H1 (cell line): ENCODE measurements at regions not wholly inside any gene's neighbourhood (a gene's known extent, or its start where the extent isn't known, plus 50 kb on each side); places are given as distances from the start of the nearest gene placed in this dataset.

ENCODE experiments used
- CTCF ChIA-PET: fragments of 300-600 bp; sonication (Branson Sonifier 250); formaldehyde crosslinking; loops from one replicate; lab custom pipeline; 2021; ENCODE audit not compliant: partially characterized antibody; lab: Charles Lee
- POLR2A ChIA-PET: fragments of 300-600 bp; sonication (Branson Sonifier 250); formaldehyde crosslinking; loops from one replicate; lab custom pipeline; 2021; ENCODE audit warnings: inconsistent platforms; ENCODE audit not compliant: partially characterized antibody; lab: Charles Lee
- DNase-seq, 2 experiments: peaks; one replicate each; pipeline versions ENCODE4 v3.0.0 to v3.0.0-alpha.2; 2010 to 2022; ENCODE audit warnings: low spot score in 2 of 2, low read depth in 1 of 2, mixed read lengths in 1 of 2
- FAIRE-seq: peaks from 2 replicates; lab custom pipeline; 2011; peaks lifted over from hg19 to GRCh38; lab: Jason Lieb, UNC
- H2AFZ ChIP-seq: 2 replicates; pipeline ENCODE4 v1.8.1; 2012; ENCODE audit warnings: low read length, inconsistent platforms
- H2AK5ac ChIP-seq: 2 replicates; pipeline ENCODE4 v1.6.1; 2013; ENCODE audit warnings: low read depth, low read length
- H2BK120ac ChIP-seq: replicated peaks from 2 replicates; pipeline ENCODE3; 2013; ENCODE audit warnings: low read depth, low read length, inconsistent platforms
- H2BK12ac ChIP-seq: 2 replicates; pipeline ENCODE4 v1.6.1; 2013; ENCODE audit warnings: low read depth, low read length
- H2BK15ac ChIP-seq: 2 replicates; pipeline ENCODE4 v1.6.1; 2013; ENCODE audit warnings: low read length
- H2BK20ac ChIP-seq: 2 replicates; pipeline ENCODE4 v1.6.1; 2013; ENCODE audit warnings: low read length
- H2BK5ac ChIP-seq: 2 replicates; pipeline ENCODE4 v1.6.1; 2013; ENCODE audit warnings: low read depth, low read length
- H3K14ac ChIP-seq: 2 replicates; pipeline ENCODE4 v1.6.1; 2013; ENCODE audit warnings: inconsistent platforms; ENCODE audit not compliant: insufficient read length
- H3K18ac ChIP-seq: 2 replicates; pipeline ENCODE4 v1.6.1; 2013; ENCODE audit warnings: low read length; ENCODE audit errors: extremely low read depth
- H3K23ac ChIP-seq: 2 replicates; pipeline ENCODE4 v1.6.1; 2013; ENCODE audit warnings: inconsistent platforms; ENCODE audit not compliant: insufficient read length
- H3K23me2 ChIP-seq: 2 replicates; pipeline ENCODE4 v1.6.1; 2013; ENCODE audit warnings: low read depth, low read length
- H3K27ac ChIP-seq: 2 replicates; pipeline ENCODE4 v1.6.1; 2011; ENCODE audit warnings: low read depth, low read length, inconsistent platforms
- H3K27me3 ChIP-seq, 4 experiments: replicated peaks in 1 of 4; 1 replicate in 1 of 4; 2 replicates in 3 of 4; pipeline versions ENCODE4 v1.6.1 to v1.8.1; 2011 to 2013; ENCODE audit warnings: low read length in 3 of 4, mild to moderate bottlenecking in 3 of 4, inconsistent platforms in 2 of 4, mixed read lengths in 2 of 4, moderate library complexity in 1 of 4; ENCODE audit not compliant: control insufficient read depth in 3 of 4, insufficient read depth in 3 of 4; ENCODE audit errors: extremely low read depth in 1 of 4
- H3K36me3 ChIP-seq, 4 experiments: 2 replicates each; pipeline versions ENCODE4 v1.6.1 to v1.8.1; 2011 to 2013; ENCODE audit warnings: mild to moderate bottlenecking in 4 of 4, low read length in 3 of 4, moderate library complexity in 2 of 4, control low read depth in 1 of 4, inconsistent platforms in 1 of 4; ENCODE audit not compliant: insufficient read depth in 4 of 4, control insufficient read depth in 2 of 4
- H3K4ac ChIP-seq: replicated peaks from 2 replicates; pipeline ENCODE3; 2013; ENCODE audit warnings: low read length, low read depth, mixed read lengths, inconsistent platforms; ENCODE audit not compliant: insufficient read length
- H3K4me1 ChIP-seq, 4 experiments: replicated peaks in 1 of 4; 1 replicate in 1 of 4; 2 replicates in 3 of 4; pipeline versions ENCODE4 v1.6.1 to v1.8.1; 2011 to 2013; ENCODE audit warnings: low read length in 3 of 4, inconsistent platforms in 2 of 4, mixed read lengths in 1 of 4; ENCODE audit not compliant: insufficient read depth in 4 of 4, control insufficient read depth in 3 of 4
- H3K4me2 ChIP-seq, 2 experiments: 2 replicates each; pipeline versions ENCODE4 v1.6.1 to v1.8.1; 2011 to 2013; ENCODE audit warnings: low read depth in 2 of 2, low read length in 2 of 2, control low read depth in 1 of 2, inconsistent platforms in 1 of 2, mild to moderate bottlenecking in 1 of 2; ENCODE audit not compliant: insufficient read depth in 1 of 2
- H3K4me3 ChIP-seq, 4 experiments: fragments of 200-600, 300-600 bp in 1 of 4; sonication (generic), shearing (Covaris generic), sonication (Bioruptor Twin) in 1 of 4; 2 replicates each; pipeline versions ENCODE4 v1.5.1 to v1.8.1; 2011 to 2016; ENCODE audit warnings: low read length in 4 of 4, low read depth in 3 of 4, control low read depth in 2 of 4, inconsistent platforms in 2 of 4, mild to moderate bottlenecking in 2 of 4, mixed read lengths in 1 of 4, moderate library complexity in 1 of 4; ENCODE audit not compliant: insufficient read depth in 2 of 4; ENCODE audit errors: extremely low read depth in 1 of 4
- H3K56ac ChIP-seq: replicated peaks from 2 replicates; pipeline ENCODE3; 2013; ENCODE audit warnings: low read depth, mild to moderate bottlenecking, mixed read lengths, low read length, inconsistent platforms; ENCODE audit not compliant: insufficient read length
- H3K79me1 ChIP-seq: 2 replicates; pipeline ENCODE4 v1.6.1; 2013; ENCODE audit warnings: low read depth, low read length, control low read depth
- H3K79me2 ChIP-seq, 2 experiments: 2 replicates each; pipeline versions ENCODE4 v1.6.1 to v1.8.1; 2012 to 2013; ENCODE audit warnings: low read length in 2 of 2, mild to moderate bottlenecking in 2 of 2, inconsistent platforms in 1 of 2; ENCODE audit not compliant: insufficient read depth in 2 of 2, control insufficient read depth in 1 of 2
- H3K9ac ChIP-seq, 4 experiments: replicated peaks in 1 of 4; 1 replicate in 1 of 4; 2 replicates in 3 of 4; pipeline versions ENCODE4 v1.6.1 to v1.8.1; 2011 to 2013; ENCODE audit warnings: low read depth in 3 of 4, low read length in 3 of 4, control low read depth in 2 of 4, mild to moderate bottlenecking in 2 of 4, moderate library complexity in 2 of 4, inconsistent platforms in 1 of 4; ENCODE audit errors: extremely low read depth in 1 of 4
- H3K9me3 ChIP-seq, 2 experiments: 2 replicates each; pipeline versions ENCODE4 v1.6.1 to v1.8.1; 2012 to 2013; ENCODE audit warnings: mild to moderate bottlenecking in 2 of 2, moderate library complexity in 2 of 2, control low read depth in 1 of 2, inconsistent platforms in 1 of 2, low read depth in 1 of 2, low read length in 1 of 2, mixed read lengths in 1 of 2; ENCODE audit not compliant: insufficient read depth in 2 of 2
- H4K20me1 ChIP-seq, 2 experiments: replicated peaks in 1 of 2; 2 replicates each; pipeline versions ENCODE3 to v1.8.1; 2011 to 2013; ENCODE audit warnings: inconsistent platforms in 2 of 2, low read length in 2 of 2, mild to moderate bottlenecking in 1 of 2; ENCODE audit not compliant: insufficient read depth in 2 of 2, control insufficient read depth in 1 of 2
- H4K5ac ChIP-seq: 2 replicates; pipeline ENCODE4 v1.6.1; 2013; ENCODE audit warnings: low read length, low read depth, mixed read lengths, inconsistent platforms; ENCODE audit not compliant: insufficient read length
- H4K8ac ChIP-seq: 2 replicates; pipeline ENCODE4 v1.8.0; 2013; ENCODE audit warnings: mild to moderate bottlenecking, moderate library complexity, low read length, inconsistent platforms; ENCODE audit not compliant: insufficient read depth; ENCODE audit errors: extremely low read depth
- H4K91ac ChIP-seq: replicated peaks from 2 replicates; pipeline ENCODE3; 2013; ENCODE audit warnings: low read length, mixed read lengths, inconsistent platforms; ENCODE audit not compliant: insufficient read length
- ATF3 ChIP-seq: IDR thresholded peaks from 2 replicates; pipeline ENCODE4 v1.6.1; 2011; ENCODE audit warnings: low read depth, mild to moderate bottlenecking, low read length; ENCODE audit not compliant: insufficient read depth
- HDAC6 ChIP-seq: IDR thresholded peaks from one replicate; pipeline ENCODE4 v1.7.1; 2012; ENCODE audit warnings: low read depth, mild to moderate bottlenecking, inconsistent platforms, low read length, moderate library complexity
- KDM5A ChIP-seq: fragments of 200-600 bp; IDR thresholded peaks from 2 replicates; pipeline ENCODE4 v1.7.1; 2012; ENCODE audit warnings: mild to moderate bottlenecking, low read length, inconsistent platforms, mixed read lengths
- RNF2 ChIP-seq: fragments of 200-900, 300-1000 bp; sonication (generic); IDR thresholded peaks from 2 replicates; pipeline ENCODE4 v1.7.1; 2016; ENCODE audit warnings: borderline replicate concordance, low read depth, mild to moderate bottlenecking, antibody characterized with exemption, low read length; ENCODE audit not compliant: poor library complexity, severe bottlenecking; ENCODE audit errors: missing control alignments
- RXRA ChIP-seq: IDR thresholded peaks from 2 replicates; pipeline ENCODE4 v1.6.1; 2011; ENCODE audit warnings: low read depth, mild to moderate bottlenecking, low read length, moderate library complexity; ENCODE audit not compliant: insufficient read depth
- SP1 ChIP-seq: IDR thresholded peaks from 2 replicates; pipeline ENCODE4 v1.6.1; 2011; ENCODE audit warnings: low read depth, low read length
- WGBS, 2 experiments: shearing (Covaris generic) in 1 of 2; methylation state at CpG; one replicate each; pipeline versions ENCODE4 v1.1.6 to v1.1.7; 2013 to 2015; ENCODE audit warnings: low lambda C conversion rate in 2 of 2, mixed read lengths in 2 of 2, inconsistent platforms in 1 of 2, low coverage in 1 of 2, missing lambda C conversion rate in 1 of 2; ENCODE audit not compliant: insufficient replicate concordance in 2 of 2, insufficient coverage in 1 of 2, insufficient read length in 1 of 2; ENCODE audit errors: extremely low coverage in 1 of 2, missing lambda C conversion rate in 1 of 2; 5-methylcytosine and 5-hydroxymethylcytosine counted together

- Histone ChIP-seq H2AFZ (0 out of 2 replicates have a peak overlapping the region, but pooled peaks have one; percentile 1), H3K79me1 (no peaks in the 10 kb centered on the region), H2BK15ac (no peak overlapping the region), H2BK20ac (no peak overlapping the region), H3K23ac (no peak overlapping the region), H3K4me2 (no peak overlapping the region), H3K27ac (no peak overlapping the region), H3K14ac (no peak overlapping the region), H2BK120ac (no peak overlapping the region), H3K4me1 (no peaks in the 10 kb centered on the region), H2AK5ac (no peak overlapping the region), H3K27me3 (no peaks in the 10 kb centered on the region), H4K8ac (no peak overlapping the region), H3K4me3 (no peak overlapping the region), H3K36me3 (no peaks in the 10 kb centered on the region), H3K56ac (no peak overlapping the region), H2BK12ac (no peak overlapping the region), H3K9ac (no peak overlapping the region), H4K91ac (no peak overlapping the region), H3K9me3 (no peaks in the 10 kb centered on the region; a peak in 1 of 4 replicates), H3K18ac (no peak overlapping the region), H3K23me2 (no peaks in the 10 kb centered on the region), H3K4ac (no peak overlapping the region), H3K79me2 (no peaks in the 10 kb centered on the region), H4K5ac (no peak overlapping the region), H2BK5ac (no peak overlapping the region), H4K20me1 (no peaks in the 10 kb centered on the region)
- no peak for DNase-seq
- POLR2A ChIA-PET, result no interaction called here
- CTCF ChIA-PET, result no interaction called here
- FAIRE-seq, result no peak
- 85% methylated on average over 3 of the region's 3 CpGs; no CpG with 5 or more reads in 1 of the 2 experiments for WGBS, 2 experiments
- TF ChIP-seq RNF2, result no peak
- no peak for TF ChIP-seq SP1
- TF ChIP-seq HDAC6, result no peak
- no peak for TF ChIP-seq RXRA
- no peak for TF ChIP-seq ATF3
- no peak for TF ChIP-seq KDM5A
These were observed 1080.9 kb upstream of the CADM2 start for GRCh38 chr3:83877910-83878309.
